Tibial artery (tissue), 4 donors: ENCODE measurements at regions not wholly inside any gene's neighbourhood (a gene's known extent, or its start where the extent isn't known, plus 50 kb on each side); places are given as distances from the start of the nearest gene placed in this dataset.
A peak's percentile ranks its signal among the peaks of the same experiment; 100 is the strongest.

Source experiments
- DNase-seq, 2 donors: peaks; one replicate each; pipeline ENCODE4 v3.0.0-alpha.2; 2019
- H3K27ac ChIP-seq, 2 donors: fragments of 200-600 bp; sonication (generic) in 1 of 2; 1 replicate in 1 of 2; 2 replicates in 1 of 2; pipeline ENCODE4 v1.5.1; 2018 to 2019; ENCODE audit warnings: mild to moderate bottlenecking in 1 of 2
- H3K27me3 ChIP-seq, 2 donors: fragments of 200-600 bp; sonication (generic) in 1 of 2; one replicate each; pipeline versions ENCODE4 v1.5.1 to v1.6.0; 2016 to 2019
- H3K36me3 ChIP-seq, 3 donors: fragments of 200-600 bp; sonication (generic) in 2 of 3; one replicate each; pipeline ENCODE4 v1.5.1; 2016 to 2019; ENCODE audit warnings: mild to moderate bottlenecking in 2 of 3
- H3K4me1 ChIP-seq, 4 donors: fragments of 200-600 bp; sonication (generic) in 2 of 4; 1 replicate in 3 of 4; 2 replicates in 1 of 4; pipeline ENCODE4 v1.5.1; 2016 to 2019
- H3K4me3 ChIP-seq, 2 donors: fragments of 200-600 bp; sonication (generic) in 1 of 2; 1 replicate in 1 of 2; 2 replicates in 1 of 2; pipeline ENCODE4 v1.5.1; 2018 to 2019; ENCODE audit warnings: mild to moderate bottlenecking in 2 of 2
- H3K9me3 ChIP-seq, 3 donors: fragments of 200-600 bp; sonication (generic) in 1 of 3; one replicate each; pipeline ENCODE4 v1.5.1; 2016 to 2019
- intact Hi-C: fragments of 100-400 bp; cut with DNase I; formaldehyde crosslinking; loops from one replicate; pipeline ENCODE4 v1.15.0; 2023; ENCODE audit warnings: low total_unique reads
- TF ChIP-seq, protein P1 (sequence below), 2 experiments: fragments of 200-600 bp in 1 of 2; fragments of 450-650 bp in 1 of 2; IDR thresholded peaks; one replicate each; pipeline ENCODE4 v1.5.1; 2017 to 2019; ENCODE audit warnings: antibody characterized with exemption in 2 of 2, mild to moderate bottlenecking in 1 of 2, moderate library complexity in 1 of 2

DNA sequence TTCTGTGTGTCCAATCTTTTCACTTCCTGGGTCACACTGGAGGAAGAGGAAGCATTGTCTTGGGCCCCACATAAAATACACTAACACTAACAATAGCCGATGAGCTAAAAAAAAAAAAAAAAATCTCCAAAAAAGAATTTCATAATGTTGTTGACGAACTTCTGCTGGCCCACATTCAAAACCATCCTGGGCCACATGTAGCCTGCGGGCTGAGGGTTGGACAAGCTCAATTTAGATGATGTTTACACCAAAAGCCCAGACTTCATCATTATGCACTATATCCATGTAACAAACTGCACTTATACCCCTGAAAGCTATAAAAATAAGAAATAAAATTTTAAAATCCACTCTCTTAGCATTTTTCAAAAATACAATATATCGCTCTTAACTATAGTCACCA is 187.8 kb upstream of the PTBP2 start:
- Histone ChIP-seq H3K4me1 (peaks cover 4 to 14% (median 11%) of the 10 kb centered on the region in 4 donors), H3K27ac (no peak overlapping the region), H3K36me3 (peaks cover 0 to 3% (median 0%) of the 10 kb centered on the region in 3 donors), H3K4me3 (no peak overlapping the region), H3K9me3 (peaks cover 0 to 7% (median 7%) of the 10 kb centered on the region in 3 donors), H3K27me3 (no peaks in the 10 kb centered on the region)
- intact Hi-C loops: no loop called here
- DNase-seq: no peak
- TF ChIP-seq, protein P1, sequence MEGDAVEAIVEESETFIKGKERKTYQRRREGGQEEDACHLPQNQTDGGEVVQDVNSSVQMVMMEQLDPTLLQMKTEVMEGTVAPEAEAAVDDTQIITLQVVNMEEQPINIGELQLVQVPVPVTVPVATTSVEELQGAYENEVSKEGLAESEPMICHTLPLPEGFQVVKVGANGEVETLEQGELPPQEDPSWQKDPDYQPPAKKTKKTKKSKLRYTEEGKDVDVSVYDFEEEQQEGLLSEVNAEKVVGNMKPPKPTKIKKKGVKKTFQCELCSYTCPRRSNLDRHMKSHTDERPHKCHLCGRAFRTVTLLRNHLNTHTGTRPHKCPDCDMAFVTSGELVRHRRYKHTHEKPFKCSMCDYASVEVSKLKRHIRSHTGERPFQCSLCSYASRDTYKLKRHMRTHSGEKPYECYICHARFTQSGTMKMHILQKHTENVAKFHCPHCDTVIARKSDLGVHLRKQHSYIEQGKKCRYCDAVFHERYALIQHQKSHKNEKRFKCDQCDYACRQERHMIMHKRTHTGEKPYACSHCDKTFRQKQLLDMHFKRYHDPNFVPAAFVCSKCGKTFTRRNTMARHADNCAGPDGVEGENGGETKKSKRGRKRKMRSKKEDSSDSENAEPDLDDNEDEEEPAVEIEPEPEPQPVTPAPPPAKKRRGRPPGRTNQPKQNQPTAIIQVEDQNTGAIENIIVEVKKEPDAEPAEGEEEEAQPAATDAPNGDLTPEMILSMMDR (IDR thresholded peaks at IDR 0.05): no peak

- TF ChIP-seq, protein P1 (IDR thresholded peaks at IDR 0.05): no peak
- no peak for DNase-seq
- Histone ChIP-seq H3K36me3 (no peaks in the 10 kb centered on the region), H3K27me3 (no peaks in the 10 kb centered on the region), H3K4me1 (peaks cover 4 to 27% (median 19%) of the 10 kb centered on the region in 4 donors), H3K9me3 (no peaks in the 10 kb centered on the region), H3K27ac (no peak overlapping the region), H3K4me3 (no peak overlapping the region)
- intact Hi-C loops: no loop called here
Measured at GRCh38 chr1:96536581-96536980, 185.0 kb upstream of the PTBP2 start.

GRCh38 chr1:96538111-96538641 is 183.4 kb upstream of the PTBP2 start:
- Histone ChIP-seq H3K9me3 (no peaks in the 10 kb centered on the region), H3K27me3 (no peaks in the 10 kb centered on the region), H3K27ac (peak overlapping the region; percentile 69 to 73), H3K36me3 (no peaks in the 10 kb centered on the region), H3K4me3 (no peak overlapping the region), H3K4me1 (peaks cover 4 to 27% (median 19%) of the 10 kb centered on the region in 4 donors)
- intact Hi-C loops: no loop called here
- TF ChIP-seq, protein P1 (IDR thresholded peaks at IDR 0.05): no peak
- peak; percentile 37 to 65 for DNase-seq

GRCh38 chr1:96538883-96539282 is 182.7 kb upstream of the PTBP2 start:
- Histone ChIP-seq H3K4me1 (peaks cover 4 to 27% (median 19%) of the 10 kb centered on the region in 4 donors), H3K4me3 (no peak overlapping the region), H3K36me3 (no peaks in the 10 kb centered on the region), H3K27ac (peak overlapping the region; percentile 69 to 73), H3K27me3 (no peaks in the 10 kb centered on the region), H3K9me3 (no peaks in the 10 kb centered on the region)
- DNase-seq: peak in 1 of 2 donors; percentile 66
- intact Hi-C loops: no loop called here
- TF ChIP-seq, protein P1 (IDR thresholded peaks at IDR 0.05): no peak

GRCh38 chr1:96541491-96541890 is 180.1 kb upstream of the PTBP2 start:
- TF ChIP-seq, protein P1 (IDR thresholded peaks at IDR 0.05): no peak
- no peaks in the 10 kb centered on the region for H3K27me3 ChIP-seq
- intact Hi-C loops: no loop called here

More at GRCh38 chr1:96541491-96541890, 180.1 kb upstream of the PTBP2 start:
- Histone ChIP-seq H3K27ac (no peak overlapping the region), H3K36me3 (no peaks in the 10 kb centered on the region), H3K4me1 (peaks cover 4 to 27% (median 19%) of the 10 kb centered on the region in 4 donors), H3K9me3 (no peaks in the 10 kb centered on the region), H3K4me3 (no peak overlapping the region)
- DNase-seq: no peak
